ENCODE measurements at regions not wholly inside any gene's neighbourhood (a gene's known extent, or its start where the extent isn't known, plus 50 kb on each side); places are given as distances from the start of the nearest gene placed in this dataset.
"Not testable (repeated sequence)": the region's sequence is repeated elsewhere in the genome, so short reads cannot be mapped to it uniquely, and the experiment has no call there.

DNA sequence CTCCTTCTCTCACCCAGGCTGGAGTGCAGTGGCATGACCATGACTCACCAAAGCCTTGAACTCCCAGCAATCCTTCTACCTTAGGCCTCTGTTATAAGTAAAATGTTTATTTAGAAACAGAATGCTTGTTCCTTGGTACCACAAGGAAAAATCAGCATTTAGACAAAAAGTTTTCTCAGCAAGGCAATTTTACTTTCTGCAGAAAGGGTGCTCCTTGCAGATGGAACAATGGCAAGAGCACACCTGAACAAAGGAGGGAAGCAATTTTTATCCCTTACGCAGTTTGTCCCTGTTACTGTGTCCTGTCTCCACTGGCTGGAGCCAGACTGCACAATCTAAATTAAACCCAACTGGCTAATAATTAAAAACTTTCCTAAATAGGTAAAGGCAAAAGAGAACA, 146.4 kb upstream of the CDYL start:
- CTCF ChIA-PET, H3K36me3 Mint-ChIP-seq: not testable (repeated sequence)

DNA sequence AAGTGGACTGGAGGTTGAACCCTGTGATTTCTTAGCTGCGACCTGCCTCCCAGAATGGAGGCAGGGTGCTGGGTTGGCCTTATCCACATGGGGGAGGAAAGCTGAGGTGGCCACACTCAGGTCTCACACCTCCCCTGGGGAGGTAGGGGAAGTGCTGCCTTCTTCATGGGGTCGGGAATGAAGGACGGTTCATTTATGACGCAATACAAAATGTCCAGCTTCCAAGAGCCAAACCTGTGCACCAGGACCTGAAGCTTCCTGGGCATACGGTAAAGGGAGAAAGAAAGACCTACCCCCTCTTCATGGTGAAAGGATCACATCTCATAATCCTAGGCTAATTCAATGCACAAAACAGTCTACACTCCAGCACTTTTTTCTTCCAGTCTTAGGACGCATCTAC, 150.6 kb upstream of the CDYL start:
- no peak for DNase-seq
- H3K9me3 Mint-ChIP-seq, result peaks cover 13% of the 10 kb centered on the region
- no peak overlapping the region for H3K27ac Mint-ChIP-seq
- peaks cover 3% of the 10 kb centered on the region for H3K27me3 Mint-ChIP-seq
- no peaks in the 10 kb centered on the region for H3K4me1 Mint-ChIP-seq
- no peaks in the 10 kb centered on the region for H3K36me3 Mint-ChIP-seq
- CTCF ChIA-PET, result no interaction called here
- no peak overlapping the region for H3K4me3 Mint-ChIP-seq

More for the DNA sequence above, 146.4 kb upstream of the CDYL start:
- not testable (repeated sequence) for DNase-seq, H3K4me3 Mint-ChIP-seq, H3K4me1 Mint-ChIP-seq, H3K27me3 Mint-ChIP-seq, H3K27ac Mint-ChIP-seq
- peaks cover 22% of the 10 kb centered on the region for H3K9me3 Mint-ChIP-seq

DNA sequence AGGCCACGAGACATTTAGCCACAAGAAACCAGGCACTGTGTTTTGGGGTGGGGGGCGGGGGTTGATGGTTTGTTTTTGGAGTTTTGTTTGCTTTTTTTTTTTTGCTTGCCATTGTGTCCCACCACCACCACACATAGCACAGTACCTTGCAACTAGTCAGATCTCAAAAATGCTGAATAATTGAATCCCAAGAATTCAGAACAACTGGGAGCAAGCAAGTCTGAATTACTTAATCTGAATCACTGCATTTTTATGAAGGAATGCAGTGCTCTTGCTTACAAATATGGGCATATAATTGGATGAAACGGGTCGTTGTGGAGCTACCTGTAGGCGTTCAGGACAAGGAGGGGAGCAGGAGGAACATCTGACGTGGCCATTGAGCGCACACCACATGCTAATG, 151.5 kb upstream of the CDYL start:
- Mint-ChIP-seq H3K36me3 (no peaks in the 10 kb centered on the region), H3K9me3 (peaks cover 7% of the 10 kb centered on the region), H3K4me3 (no peak overlapping the region), H3K27me3 (peaks cover 3% of the 10 kb centered on the region), H3K27ac (no peak overlapping the region), H3K4me1 (no peaks in the 10 kb centered on the region)
- no peak for DNase-seq
- CTCF ChIA-PET, result no interaction called here

DNA sequence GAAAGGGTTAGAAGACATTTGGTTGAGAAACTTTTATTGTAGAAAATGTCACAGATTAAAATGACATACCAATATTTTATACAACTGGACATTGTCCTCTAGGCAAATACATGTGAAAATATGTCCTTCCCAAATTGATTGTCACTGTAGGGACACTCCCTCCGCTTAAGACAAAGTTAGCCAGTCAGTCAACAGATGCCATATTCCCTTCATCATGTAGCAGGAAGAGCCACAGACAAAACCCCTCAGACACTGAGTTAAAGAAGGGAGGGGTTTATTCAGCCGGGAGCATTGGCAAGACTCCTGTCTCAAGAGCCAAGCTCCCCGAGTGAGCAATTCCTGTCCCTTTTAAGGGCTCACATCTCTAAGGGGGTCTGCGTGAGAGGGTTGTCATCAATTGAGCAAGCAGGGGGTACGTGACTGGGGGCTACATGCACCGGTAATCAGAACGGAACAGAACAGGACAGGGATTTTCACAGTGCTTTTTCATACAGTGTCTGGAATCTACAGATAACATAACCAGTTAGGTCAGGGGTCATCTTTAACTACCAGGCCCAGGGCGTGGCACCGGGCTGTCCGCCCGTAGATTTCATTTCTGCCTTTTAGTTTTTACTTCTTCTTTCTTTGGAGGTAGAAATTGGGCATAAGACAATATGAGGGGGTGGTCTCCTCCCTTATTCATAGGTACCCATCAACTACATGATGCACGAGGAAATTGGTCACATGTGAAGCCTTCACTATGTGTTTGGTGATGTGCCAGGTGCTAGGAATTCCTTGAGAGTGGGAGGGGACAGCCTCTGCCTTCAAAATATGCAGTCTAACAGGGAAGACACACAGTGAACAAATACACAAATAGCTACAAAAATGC, 155.7 kb upstream of the CDYL start:
- H3K4me1 Mint-ChIP-seq, result no peaks in the 10 kb centered on the region
- no peak overlapping the region for H3K27ac Mint-ChIP-seq
- H3K27me3 Mint-ChIP-seq, result no peaks in the 10 kb centered on the region
- H3K9me3 Mint-ChIP-seq, result no peaks in the 10 kb centered on the region
- H3K4me3 Mint-ChIP-seq, result no peak overlapping the region
- CTCF ChIA-PET, result no interaction called here
- no peaks in the 10 kb centered on the region for H3K36me3 Mint-ChIP-seq
- no peak for DNase-seq

DNA sequence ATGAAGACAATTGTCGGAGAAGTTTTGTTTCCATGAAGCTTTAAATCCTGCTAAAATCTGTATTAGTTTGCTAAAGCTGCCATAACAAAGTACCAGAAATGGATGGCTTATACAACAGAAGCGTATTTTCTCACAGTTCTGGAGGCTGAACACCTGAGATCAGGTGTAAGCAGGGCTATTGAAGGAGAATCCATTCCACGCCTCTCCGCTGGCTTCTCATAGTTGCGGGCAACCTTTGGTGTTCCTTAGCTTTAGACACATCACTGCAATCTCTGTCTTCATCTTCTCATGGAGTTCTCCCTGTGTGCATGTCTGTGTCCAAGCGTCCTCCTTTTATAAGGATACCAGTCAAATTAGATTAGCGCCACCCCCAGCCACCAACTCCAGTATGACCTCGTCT, 159.9 kb upstream of the CDYL start:
- H3K4me3 Mint-ChIP-seq, result no peak overlapping the region
- H3K27ac Mint-ChIP-seq, result no peak overlapping the region
- no peak for DNase-seq
- H3K36me3 Mint-ChIP-seq, result no peaks in the 10 kb centered on the region
- H3K9me3 Mint-ChIP-seq, result no peaks in the 10 kb centered on the region
- H3K4me1 Mint-ChIP-seq, result no peaks in the 10 kb centered on the region
- peaks cover 7% of the 10 kb centered on the region for H3K27me3 Mint-ChIP-seq
- CTCF ChIA-PET, result no interaction called here

DNA sequence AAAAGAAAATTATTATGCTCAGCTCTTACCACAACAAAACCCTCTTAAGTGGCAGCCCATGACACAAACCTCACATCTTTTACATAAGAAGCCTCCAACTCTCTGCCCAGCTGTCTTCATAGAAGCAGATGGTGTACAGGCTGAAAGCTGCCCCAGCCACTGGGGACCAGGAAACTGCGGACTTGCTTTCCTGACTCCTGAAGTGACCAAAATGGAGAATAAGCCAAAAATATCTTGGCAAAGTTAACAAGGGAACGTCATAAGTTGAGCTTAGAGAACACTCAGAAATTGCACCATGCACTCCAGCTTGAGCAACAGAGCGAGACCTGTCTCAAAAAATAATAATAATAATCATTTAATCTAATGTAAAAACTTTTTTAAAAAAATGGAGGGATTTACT, 160.3 kb upstream of the CDYL start:
- Mint-ChIP-seq H3K36me3 (no peaks in the 10 kb centered on the region), H3K27me3 (peaks cover 7% of the 10 kb centered on the region), H3K4me3 (no peak overlapping the region), H3K4me1 (peaks cover under 1% of the 10 kb centered on the region), H3K27ac (no peak overlapping the region), H3K9me3 (no peaks in the 10 kb centered on the region)
- CTCF ChIA-PET, result no interaction called here
- no peak for DNase-seq

DNA sequence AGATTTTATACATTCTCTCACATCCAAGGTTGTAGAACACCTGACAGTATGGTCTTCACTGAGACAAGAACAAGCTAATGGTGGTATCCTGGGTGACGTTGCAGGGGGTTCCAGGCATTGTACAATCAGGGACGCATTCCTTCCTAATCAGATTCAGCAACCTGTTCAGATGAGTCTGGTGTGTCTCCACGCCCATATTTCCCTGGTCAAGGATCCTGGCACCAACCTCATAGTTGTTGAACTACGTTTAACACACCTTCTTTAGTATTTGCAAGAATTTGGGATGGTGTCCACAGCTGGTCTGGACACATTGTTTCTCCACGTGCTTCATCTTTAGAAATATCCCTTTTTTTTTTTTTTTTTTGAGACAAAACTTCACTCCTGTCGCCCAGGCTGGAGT, 161.0 kb upstream of the CDYL start:
- H3K9me3 Mint-ChIP-seq, result no peaks in the 10 kb centered on the region
- no peaks in the 10 kb centered on the region for H3K36me3 Mint-ChIP-seq
- H3K27ac Mint-ChIP-seq, result no peak overlapping the region
- no peak overlapping the region for H3K4me3 Mint-ChIP-seq
- peaks cover 4% of the 10 kb centered on the region for H3K4me1 Mint-ChIP-seq
- no peak for DNase-seq
- CTCF ChIA-PET, result no interaction called here
- peaks cover 7% of the 10 kb centered on the region for H3K27me3 Mint-ChIP-seq

DNA sequence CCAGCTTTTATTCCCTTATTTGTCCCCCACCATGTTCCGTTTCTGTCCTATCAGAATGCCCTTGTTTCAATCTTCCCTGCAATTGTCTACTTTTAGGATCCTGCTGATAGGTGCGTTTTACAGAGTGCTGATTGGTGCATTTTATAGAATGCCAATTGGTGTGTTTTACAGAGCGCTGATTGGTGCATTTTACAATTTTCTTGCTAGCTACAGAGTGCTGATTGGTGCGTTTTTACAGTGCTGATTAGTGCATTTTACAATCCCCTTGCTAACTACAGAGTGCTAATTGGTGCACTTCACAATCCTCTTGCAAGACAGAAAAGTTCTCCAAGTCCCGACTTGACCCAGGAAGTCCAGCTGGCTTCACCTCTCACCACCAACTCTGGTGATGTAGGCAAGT, 161.6 kb upstream of the CDYL start:
- H3K27me3 Mint-ChIP-seq, result peaks cover 7% of the 10 kb centered on the region
- H3K4me1 Mint-ChIP-seq, result peaks cover 5% of the 10 kb centered on the region
- DNase-seq, result no peak
- CTCF ChIA-PET, result no interaction called here
- H3K4me3 Mint-ChIP-seq, result no peak overlapping the region
- H3K36me3 Mint-ChIP-seq, result no peaks in the 10 kb centered on the region
- H3K9me3 Mint-ChIP-seq, result no peaks in the 10 kb centered on the region
- no peak overlapping the region for H3K27ac Mint-ChIP-seq

DNA sequence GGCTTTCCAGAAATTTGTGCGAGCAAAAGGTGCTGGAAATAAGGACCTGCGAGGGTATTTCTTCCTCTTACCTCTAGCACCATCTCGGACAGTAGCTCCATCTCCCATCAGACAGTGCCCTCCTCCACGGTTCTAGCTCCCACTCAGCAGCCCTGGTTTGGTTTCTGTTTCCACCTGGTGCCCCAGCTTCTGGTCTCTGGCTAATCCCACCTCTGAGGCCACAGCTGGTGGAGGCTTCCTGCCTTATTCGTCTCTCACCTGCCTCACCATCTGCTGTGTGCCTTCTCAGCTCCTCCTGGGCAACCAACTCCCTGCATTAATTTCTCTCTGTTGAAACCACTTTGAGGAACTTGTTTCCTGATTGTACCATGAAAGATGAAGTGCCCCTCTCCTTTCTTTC, 162.4 kb upstream of the CDYL start:
- peaks cover 7% of the 10 kb centered on the region for H3K27me3 Mint-ChIP-seq

DNA sequence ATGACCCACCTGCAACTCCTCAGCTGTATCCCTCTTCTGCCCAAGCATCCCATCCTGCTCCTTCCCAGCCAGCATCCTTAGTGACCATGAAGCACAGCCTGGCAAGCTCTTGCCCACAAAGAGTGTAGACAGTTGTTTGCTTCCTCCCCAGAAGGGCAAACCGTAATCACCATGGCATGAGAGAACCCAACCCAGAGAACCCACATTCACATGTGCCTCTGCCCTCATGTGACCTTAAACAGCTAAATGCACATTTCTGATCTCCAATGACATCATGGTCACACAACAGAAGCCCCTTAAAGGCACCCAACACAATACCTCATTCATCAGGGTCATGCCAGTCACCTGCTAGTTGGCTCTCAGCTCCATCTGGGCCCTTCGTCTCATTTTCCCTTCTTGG, 162.8 kb upstream of the CDYL start:
- Mint-ChIP-seq H3K27ac (no peak overlapping the region), H3K9me3 (no peaks in the 10 kb centered on the region), H3K36me3 (no peaks in the 10 kb centered on the region), H3K4me1 (peaks cover 5% of the 10 kb centered on the region), H3K4me3 (no peak overlapping the region), H3K27me3 (peaks cover 7% of the 10 kb centered on the region)
- CTCF ChIA-PET, result no interaction called here
- DNase-seq, result no peak

More for the DNA sequence above, 162.4 kb upstream of the CDYL start:
- H3K4me3 Mint-ChIP-seq, result no peak overlapping the region
- no peaks in the 10 kb centered on the region for H3K36me3 Mint-ChIP-seq
- no peak overlapping the region for H3K27ac Mint-ChIP-seq
- CTCF ChIA-PET, result no interaction called here
- H3K4me1 Mint-ChIP-seq, result peaks cover 5% of the 10 kb centered on the region
- no peaks in the 10 kb centered on the region for H3K9me3 Mint-ChIP-seq
- no peak for DNase-seq

DNA sequence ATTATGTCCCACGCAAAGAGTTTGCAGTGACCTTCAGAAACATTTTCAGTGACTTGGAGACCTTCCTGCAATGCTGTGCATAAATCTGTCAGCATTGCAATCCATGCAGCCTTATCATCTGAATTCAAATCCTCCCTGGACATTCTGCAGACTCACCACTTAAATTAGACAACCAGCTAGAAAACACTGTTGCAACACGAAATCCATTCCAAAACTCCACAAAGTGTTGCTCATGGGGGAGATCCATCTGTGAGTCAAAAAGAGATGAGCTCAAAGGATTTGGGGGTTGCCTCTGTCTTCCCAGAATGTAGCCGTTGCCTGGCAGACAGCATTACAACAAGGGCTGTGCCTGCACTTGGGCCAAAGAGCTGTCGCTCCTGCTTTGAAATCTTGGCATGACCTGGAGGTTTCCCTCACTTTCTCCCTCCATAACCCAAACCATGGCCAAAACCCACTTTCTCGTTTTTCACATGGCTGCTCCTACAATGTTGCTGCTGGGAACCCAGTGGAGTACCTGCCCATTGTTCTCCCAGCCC, 163.5 kb upstream of the CDYL start:
- peaks cover 5% of the 10 kb centered on the region for H3K4me1 Mint-ChIP-seq
- no peak for DNase-seq
- H3K36me3 Mint-ChIP-seq, result no peaks in the 10 kb centered on the region
- CTCF ChIA-PET, result no interaction called here
- no peaks in the 10 kb centered on the region for H3K9me3 Mint-ChIP-seq
- H3K27ac Mint-ChIP-seq, result no peak overlapping the region
- H3K27me3 Mint-ChIP-seq, result peaks cover 7% of the 10 kb centered on the region
- no peak overlapping the region for H3K4me3 Mint-ChIP-seq

DNA sequence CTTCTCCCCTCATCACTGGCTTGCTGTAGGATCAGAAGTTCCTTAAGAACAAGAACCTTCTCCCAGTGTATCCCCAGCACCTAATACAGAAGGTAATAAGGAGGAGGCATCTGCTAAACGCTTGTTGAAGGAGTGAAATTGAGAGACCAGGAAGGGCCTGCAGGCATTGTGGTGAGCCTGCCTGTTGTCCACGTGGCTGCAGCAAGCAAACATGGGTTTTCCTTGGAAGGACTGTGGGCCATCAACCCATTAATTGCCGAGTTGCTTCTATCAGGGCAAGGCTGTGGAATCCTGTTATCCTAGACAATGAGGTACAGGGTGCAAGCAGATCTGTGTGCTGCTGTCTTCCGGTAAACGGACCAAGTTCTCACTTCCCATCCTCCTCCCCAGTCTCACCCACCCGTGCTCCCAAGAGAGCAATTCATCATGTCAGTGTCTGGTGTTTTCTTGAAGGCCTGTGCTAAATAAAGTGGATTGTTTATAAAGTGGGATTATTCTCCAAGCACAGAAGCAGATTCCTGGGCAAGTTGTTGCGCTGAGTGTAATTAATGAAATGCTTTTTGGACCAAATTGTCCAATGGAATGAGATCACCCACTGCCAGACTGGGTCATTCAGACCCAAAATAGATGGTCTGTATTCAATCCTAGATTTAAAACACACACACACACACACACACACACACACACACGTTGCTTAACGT, 164.6 kb upstream of the CDYL start:
- H3K9me3 Mint-ChIP-seq, result no peaks in the 10 kb centered on the region
- CTCF ChIA-PET, result no interaction called here
- no peak overlapping the region for H3K4me3 Mint-ChIP-seq
- H3K27me3 Mint-ChIP-seq, result peaks cover 7% of the 10 kb centered on the region
- H3K36me3 Mint-ChIP-seq, result no peaks in the 10 kb centered on the region
- DNase-seq, result no peak
- H3K4me1 Mint-ChIP-seq, result peaks cover 5% of the 10 kb centered on the region
- no peak overlapping the region for H3K27ac Mint-ChIP-seq

DNA sequence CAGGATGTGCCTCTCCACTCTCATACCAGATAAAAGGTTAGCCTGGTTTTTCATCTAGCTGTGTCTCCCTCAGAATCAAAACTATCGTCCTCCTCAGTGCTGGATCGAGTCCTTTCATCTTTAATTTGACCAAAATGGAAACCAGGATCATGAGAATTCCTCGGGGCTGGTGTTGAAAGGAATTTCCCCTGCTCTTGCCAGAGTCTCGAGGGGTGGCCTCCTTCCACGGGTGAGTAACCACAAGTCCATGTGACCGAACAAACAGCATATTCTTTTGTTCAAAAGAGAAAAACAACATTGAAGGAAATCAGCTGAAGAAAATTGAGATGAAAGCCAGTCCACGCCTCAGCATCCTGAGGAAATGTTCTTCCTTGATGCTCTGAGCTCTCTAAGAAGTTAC, 165.9 kb upstream of the CDYL start:
- Mint-ChIP-seq H3K27ac (no peak overlapping the region), H3K9me3 (no peaks in the 10 kb centered on the region), H3K4me3 (no peak overlapping the region), H3K27me3 (peaks cover 7% of the 10 kb centered on the region), H3K4me1 (peaks cover 5% of the 10 kb centered on the region), H3K36me3 (no peaks in the 10 kb centered on the region)
- CTCF ChIA-PET, result no interaction called here
- DNase-seq, result no peak

DNA sequence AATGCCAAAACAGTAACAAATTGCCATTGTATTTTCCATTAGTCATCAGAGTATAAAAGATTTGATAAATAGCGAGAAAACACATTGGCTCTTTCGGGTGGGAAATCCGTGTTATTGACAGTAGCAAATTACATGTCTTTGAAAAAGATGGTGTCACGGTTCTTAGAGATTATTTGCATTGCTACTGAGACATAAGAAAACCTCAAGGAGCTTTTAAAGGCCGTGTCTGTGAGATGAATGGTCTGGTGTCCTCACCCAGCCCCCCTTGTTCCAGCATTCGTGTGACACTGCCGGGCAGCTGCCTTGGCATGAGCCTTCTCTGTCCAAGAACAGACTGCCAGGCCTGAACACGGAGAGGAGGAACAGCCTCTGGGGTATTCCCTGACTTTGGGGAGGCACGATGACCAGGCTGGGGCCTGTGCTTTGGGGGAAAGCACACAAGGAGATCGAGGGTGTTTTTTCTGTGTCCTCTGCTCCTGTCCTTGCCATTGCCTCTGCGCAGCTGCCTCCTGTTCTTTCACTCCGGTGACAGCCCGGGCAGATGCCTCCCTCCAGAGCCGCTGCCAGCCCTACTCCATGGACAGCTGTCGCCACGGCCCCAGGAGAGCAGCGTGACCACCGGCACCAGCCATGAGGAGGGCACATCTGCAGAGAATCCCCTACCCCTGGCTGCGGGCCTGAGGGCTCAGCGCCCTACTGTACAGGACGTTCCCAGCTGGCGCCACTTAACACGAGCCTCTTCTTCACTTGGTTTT, 167.7 kb upstream of the CDYL start:
- CTCF ChIA-PET, result no interaction called here
- Mint-ChIP-seq H3K27me3 (peaks cover 3% of the 10 kb centered on the region), H3K4me1 (peaks cover 5% of the 10 kb centered on the region), H3K4me3 (no peak overlapping the region), H3K36me3 (no peaks in the 10 kb centered on the region), H3K27ac (no peak overlapping the region), H3K9me3 (no peaks in the 10 kb centered on the region)
- no peak for DNase-seq

All from activated naive CD4-positive, alpha-beta T cell treated with anti-CD3 and anti-CD28 coated beads, Interleukin-2, amount 10 ng/mL, durations not matched to agents 7 days and 5 days (primary cell).